Spleen (tissue), 11 donors: ENCODE measurements at regions not wholly inside any gene's neighbourhood (a gene's known extent, or its start where the extent isn't known, plus 50 kb on each side); places are given as distances from the start of the nearest gene placed in this dataset.

Experiments used
- DNase-seq: peaks from one replicate; pipeline ENCODE4 v3.0.0-alpha.2; 2020
- H3K27ac ChIP-seq, 8 donors: fragments of 200-600 bp; sonication (generic) in 7 of 8; 1 replicate in 4 of 8; 2 replicates in 4 of 8; pipeline versions ENCODE4 v1.5.0 to v1.8.0; 2016 to 2021; ENCODE audit warnings: inconsistent platforms in 4 of 8, mild to moderate bottlenecking in 4 of 8, moderate library complexity in 1 of 8
- H3K27me3 ChIP-seq, 7 donors: fragments of 200-600 bp; sonication (generic) in 6 of 7; replicated peaks in 1 of 7; 1 replicate in 4 of 7; 2 replicates in 3 of 7; pipeline versions ENCODE4 v1.5.0 to v1.8.0; 2016 to 2021; ENCODE audit warnings: inconsistent platforms in 3 of 7, mild to moderate bottlenecking in 1 of 7
- H3K36me3 ChIP-seq, 6 donors: fragments of 200-600 bp; sonication (generic) in 5 of 6; 1 replicate in 4 of 6; 2 replicates in 2 of 6; pipeline versions ENCODE4 v1.5.0 to v1.8.0; 2016 to 2021; ENCODE audit warnings: inconsistent platforms in 2 of 6
- H3K4me1 ChIP-seq, 6 donors: fragments of 200-600 bp; sonication (generic) in 5 of 6; 1 replicate in 3 of 6; 2 replicates in 3 of 6; pipeline versions ENCODE4 v1.5.0 to v1.8.0; 2016 to 2021; ENCODE audit warnings: inconsistent platforms in 3 of 6
- H3K4me3 ChIP-seq, 8 donors: fragments of 200-600 bp; sonication (generic) in 7 of 8; 1 replicate in 4 of 8; 2 replicates in 4 of 8; pipeline versions ENCODE4 v1.5.0 to v1.8.0; 2016 to 2021; ENCODE audit warnings: inconsistent platforms in 4 of 8, mild to moderate bottlenecking in 4 of 8, moderate library complexity in 2 of 8
- H3K9me3 ChIP-seq, 8 donors: fragments of 200-600 bp; sonication (generic) in 7 of 8; 1 replicate in 4 of 8; 2 replicates in 4 of 8; pipeline versions ENCODE4 v1.5.0 to v1.8.0; 2016 to 2021; ENCODE audit warnings: inconsistent platforms in 4 of 8
- POLR2A ChIP-seq, 3 donors: fragments of 450-650 bp; IDR thresholded peaks; one replicate each; pipeline ENCODE4 v1.5.1; 2017; ENCODE audit warnings: antibody characterized with exemption in 3 of 3, mild to moderate bottlenecking in 1 of 3
- POLR2AphosphoS5 ChIP-seq, 3 donors: sonication (generic); formaldehyde crosslinking; IDR thresholded peaks; one replicate each; pipeline ENCODE4 v1.5.1; 2017; ENCODE audit warnings: antibody characterized with exemption in 3 of 3
- WGBS, 5 donors: extraction: QIAGEN DNeasy Blood & Tissue Kit in 3 of 5; methylation state at CpG; one replicate each; pipeline versions ENCODE4 v1.1.5 to v1.1.7; 2013 to 2018; 5-methylcytosine and 5-hydroxymethylcytosine counted together
- intact Hi-C: fragments of 100-400 bp; cut with DNase I; formaldehyde crosslinking; loops from one replicate; pipeline ENCODE4 v1.15.0; 2023; ENCODE audit warnings: low total_unique reads
- TF ChIP-seq, protein P1 (sequence below), 11 experiments: fragments of 200-600 bp in 7 of 11; fragments of 450-650 bp in 4 of 11; sonication (generic) in 4 of 11; IDR thresholded peaks in 8 of 11; conservative IDR thresholded peaks in 3 of 11; 1 replicate in 7 of 11; 2 replicates in 4 of 11; pipeline versions ENCODE4 v1.4.0 to v1.8.0; 2016 to 2021; ENCODE audit warnings: antibody characterized with exemption in 11 of 11, inconsistent platforms in 4 of 11, mild to moderate bottlenecking in 1 of 11
- donor health status: healthy with polysubstance abuse.
- donor health status: DM: no; HTN: no; CAD: no; lungs with moderate emphysema.
- donor health status: DM: no; HTN: no; CAD: no.
- donor health status: Bipolar disorder and iron deficiency.
- donor health status: healthy.
- donor health status: DM: no; HTN: no; CAD: no.
- donor health status: DM: yes; HTN: yes; CAD: no.

- WGBS, 5 donors: 57 to 70% (median 61%) methylated on average over 3 of the region's 3 CpGs
- Histone ChIP-seq H3K36me3 (no peaks in the 10 kb centered on the region), H3K27me3 (no peaks in the 10 kb centered on the region), H3K4me3 (no peak overlapping the region), H3K9me3 (no peaks in the 10 kb centered on the region), H3K27ac (no peak overlapping the region), H3K4me1 (no peaks in the 10 kb centered on the region)
- TF ChIP-seq POLR2AphosphoS5 (IDR thresholded peaks at IDR 0.05) (no peak), POLR2A (IDR thresholded peaks at IDR 0.05) (no peak)
- TF ChIP-seq, protein P1, sequence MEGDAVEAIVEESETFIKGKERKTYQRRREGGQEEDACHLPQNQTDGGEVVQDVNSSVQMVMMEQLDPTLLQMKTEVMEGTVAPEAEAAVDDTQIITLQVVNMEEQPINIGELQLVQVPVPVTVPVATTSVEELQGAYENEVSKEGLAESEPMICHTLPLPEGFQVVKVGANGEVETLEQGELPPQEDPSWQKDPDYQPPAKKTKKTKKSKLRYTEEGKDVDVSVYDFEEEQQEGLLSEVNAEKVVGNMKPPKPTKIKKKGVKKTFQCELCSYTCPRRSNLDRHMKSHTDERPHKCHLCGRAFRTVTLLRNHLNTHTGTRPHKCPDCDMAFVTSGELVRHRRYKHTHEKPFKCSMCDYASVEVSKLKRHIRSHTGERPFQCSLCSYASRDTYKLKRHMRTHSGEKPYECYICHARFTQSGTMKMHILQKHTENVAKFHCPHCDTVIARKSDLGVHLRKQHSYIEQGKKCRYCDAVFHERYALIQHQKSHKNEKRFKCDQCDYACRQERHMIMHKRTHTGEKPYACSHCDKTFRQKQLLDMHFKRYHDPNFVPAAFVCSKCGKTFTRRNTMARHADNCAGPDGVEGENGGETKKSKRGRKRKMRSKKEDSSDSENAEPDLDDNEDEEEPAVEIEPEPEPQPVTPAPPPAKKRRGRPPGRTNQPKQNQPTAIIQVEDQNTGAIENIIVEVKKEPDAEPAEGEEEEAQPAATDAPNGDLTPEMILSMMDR (IDR thresholded peaks at IDR 0.05 in 8 of 11, conservative IDR thresholded peaks at IDR 0.05 in 3 of 11): no peak
- no peak for DNase-seq
- intact Hi-C loops: no loop called here
Observed at GRCh38 chr4:111718763-111719559, 426.3 kb upstream of the FAM241A start.

DNA sequence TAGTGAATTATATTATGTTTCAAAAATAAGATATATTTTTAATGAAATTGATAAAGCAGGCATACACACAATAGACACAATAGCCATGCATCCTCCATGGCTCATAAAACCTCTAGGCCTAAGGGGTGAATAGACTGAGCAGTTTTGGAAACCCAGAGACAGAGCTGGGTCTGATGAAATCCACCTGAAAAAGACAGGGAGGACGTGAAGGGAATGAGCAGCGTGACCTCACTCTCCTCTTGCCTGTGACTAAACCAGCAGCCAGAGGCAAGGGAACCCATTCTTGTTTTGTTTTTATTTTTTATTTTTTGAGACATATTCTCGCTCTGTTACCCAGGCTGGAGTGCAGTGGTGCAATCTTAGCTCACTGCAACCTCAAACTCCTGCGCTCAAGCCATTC lies 424.4 kb upstream of the FAM241A start:
- no peak overlapping the region for H3K27ac ChIP-seq
- no peaks in the 10 kb centered on the region for H3K36me3 ChIP-seq
- no peaks in the 10 kb centered on the region for H3K4me1 ChIP-seq
- 80 to 89% (median 84%) methylated on average over 4 of the region's 4 CpGs for WGBS, 5 donors
- intact Hi-C loops: no loop called here
- no peak for DNase-seq
- H3K9me3 ChIP-seq: no peaks in the 10 kb centered on the region
- no peak overlapping the region for H3K4me3 ChIP-seq
- no peaks in the 10 kb centered on the region for H3K27me3 ChIP-seq
- TF ChIP-seq, protein P1 (IDR thresholded peaks at IDR 0.05 in 8 of 11, conservative IDR thresholded peaks at IDR 0.05 in 3 of 11): no peak
- no peak for TF ChIP-seq POLR2A (IDR thresholded peaks at IDR 0.05)
- TF ChIP-seq POLR2AphosphoS5 (IDR thresholded peaks at IDR 0.05): no peak

GRCh38 chr4:111722213-111722720 lies 423.0 kb upstream of the FAM241A start:
- TF ChIP-seq POLR2A (IDR thresholded peaks at IDR 0.05): no peak
- TF ChIP-seq, protein P1 (IDR thresholded peaks at IDR 0.05 in 8 of 11, conservative IDR thresholded peaks at IDR 0.05 in 3 of 11): no peak
- TF ChIP-seq POLR2AphosphoS5 (IDR thresholded peaks at IDR 0.05): no peak
- no peak for DNase-seq
- no peak overlapping the region for H3K4me3 ChIP-seq
- H3K4me1 ChIP-seq: no peaks in the 10 kb centered on the region
- 65 to 81% (median 77%) methylated on average over 2 of the region's 2 CpGs for WGBS, 5 donors
- no peaks in the 10 kb centered on the region for H3K9me3 ChIP-seq
- no peaks in the 10 kb centered on the region for H3K27me3 ChIP-seq
- intact Hi-C loops: no loop called here
- H3K27ac ChIP-seq: no peak overlapping the region
- no peaks in the 10 kb centered on the region for H3K36me3 ChIP-seq

GRCh38 chr4:111736516-111736915 lies 408.7 kb upstream of the FAM241A start:
- Histone ChIP-seq H3K9me3 (no peaks in the 10 kb centered on the region), H3K27ac (no peak overlapping the region), H3K4me1 (no peaks in the 10 kb centered on the region), H3K4me3 (no peak overlapping the region), H3K27me3 (no peaks in the 10 kb centered on the region), H3K36me3 (no peaks in the 10 kb centered on the region)
- intact Hi-C loops: no loop called here
- DNase-seq: no peak
- WGBS, 5 donors: 39 to 68% (median 51%) methylated on average over 3 of the region's 3 CpGs
- TF ChIP-seq POLR2AphosphoS5 (IDR thresholded peaks at IDR 0.05) (no peak), POLR2A (IDR thresholded peaks at IDR 0.05) (no peak)
- TF ChIP-seq, protein P1 (IDR thresholded peaks at IDR 0.05 in 8 of 11, conservative IDR thresholded peaks at IDR 0.05 in 3 of 11): no peak
